ENCODE measurements at regions not wholly inside any gene's neighbourhood (a gene's known extent, or its start where the extent isn't known, plus 50 kb on each side); places are given as distances from the start of the nearest gene placed in this dataset.
"Not testable (repeated sequence)": the region's sequence is repeated elsewhere in the genome, so short reads cannot be mapped to it uniquely, and the experiment has no call there.

DNA sequence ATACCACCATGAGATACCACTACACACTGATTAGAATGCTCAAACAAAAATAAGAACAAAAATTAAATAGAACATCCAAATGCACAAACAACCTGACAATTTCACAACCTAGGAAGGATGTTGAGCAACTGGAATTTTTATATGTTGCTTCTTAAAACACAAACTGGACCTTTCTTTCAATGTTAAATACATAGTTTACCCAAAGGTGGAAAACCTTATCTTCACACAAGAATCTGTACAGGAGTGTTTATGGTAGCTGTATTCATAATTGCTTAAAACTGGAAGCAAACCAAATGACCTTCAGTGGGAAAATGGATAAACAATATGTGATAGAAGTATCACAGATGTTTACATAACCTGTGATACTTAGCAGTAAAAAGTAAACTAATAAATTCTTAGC lies 573.8 kb downstream of the MAGEB5 start:
- Histone ChIP-seq H3K4me1 (no peaks in the 10 kb centered on the region), H3K36me3 (no peaks in the 10 kb centered on the region), H3K9me3 (no peaks in the 10 kb centered on the region), H3K27me3 (no peaks in the 10 kb centered on the region), H3K27ac (no peak overlapping the region), H3K4me3 (no peak overlapping the region)
- TF ChIP-seq, protein P1, sequence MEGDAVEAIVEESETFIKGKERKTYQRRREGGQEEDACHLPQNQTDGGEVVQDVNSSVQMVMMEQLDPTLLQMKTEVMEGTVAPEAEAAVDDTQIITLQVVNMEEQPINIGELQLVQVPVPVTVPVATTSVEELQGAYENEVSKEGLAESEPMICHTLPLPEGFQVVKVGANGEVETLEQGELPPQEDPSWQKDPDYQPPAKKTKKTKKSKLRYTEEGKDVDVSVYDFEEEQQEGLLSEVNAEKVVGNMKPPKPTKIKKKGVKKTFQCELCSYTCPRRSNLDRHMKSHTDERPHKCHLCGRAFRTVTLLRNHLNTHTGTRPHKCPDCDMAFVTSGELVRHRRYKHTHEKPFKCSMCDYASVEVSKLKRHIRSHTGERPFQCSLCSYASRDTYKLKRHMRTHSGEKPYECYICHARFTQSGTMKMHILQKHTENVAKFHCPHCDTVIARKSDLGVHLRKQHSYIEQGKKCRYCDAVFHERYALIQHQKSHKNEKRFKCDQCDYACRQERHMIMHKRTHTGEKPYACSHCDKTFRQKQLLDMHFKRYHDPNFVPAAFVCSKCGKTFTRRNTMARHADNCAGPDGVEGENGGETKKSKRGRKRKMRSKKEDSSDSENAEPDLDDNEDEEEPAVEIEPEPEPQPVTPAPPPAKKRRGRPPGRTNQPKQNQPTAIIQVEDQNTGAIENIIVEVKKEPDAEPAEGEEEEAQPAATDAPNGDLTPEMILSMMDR (IDR thresholded peaks at IDR 0.05), result no peak
- no peak for TF ChIP-seq POLR2A (IDR thresholded peaks at IDR 0.05)
- no peak for DNase-seq

DNA sequence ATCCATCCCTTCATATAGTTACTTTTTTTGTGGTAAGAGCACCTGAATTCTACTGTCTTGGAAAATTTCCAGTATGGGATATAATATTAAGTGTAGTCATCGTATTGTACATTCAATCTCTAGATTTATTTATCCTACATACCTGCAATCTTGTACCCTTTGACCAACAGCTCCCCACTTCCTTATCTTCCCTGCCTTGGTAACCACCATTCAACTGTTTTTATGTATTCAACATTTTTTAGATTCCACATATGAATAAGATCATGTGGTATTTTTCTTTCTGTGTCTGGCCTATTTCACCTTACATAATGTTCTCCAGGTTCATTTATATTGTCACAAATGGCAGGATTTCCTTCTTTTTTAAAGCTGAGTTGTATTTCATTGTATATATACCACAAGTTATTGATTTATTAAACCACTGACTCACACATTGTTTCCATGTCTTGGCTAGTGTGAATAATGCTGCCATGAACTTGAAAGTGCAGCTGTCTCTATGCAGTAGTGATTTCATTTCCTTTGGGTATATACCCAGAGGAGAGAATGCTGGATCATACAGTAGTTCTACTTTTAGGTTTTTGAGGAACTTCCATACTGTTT lies 572.5 kb downstream of the MAGEB5 start:
- no peak overlapping the region for H3K27ac ChIP-seq
- H3K9me3 ChIP-seq, result no peaks in the 10 kb centered on the region
- TF ChIP-seq, protein P1 (IDR thresholded peaks at IDR 0.05), result no peak
- no peak for TF ChIP-seq POLR2A (IDR thresholded peaks at IDR 0.05)
- H3K4me1 ChIP-seq, result no peaks in the 10 kb centered on the region
- no peak for DNase-seq
- no peak overlapping the region for H3K4me3 ChIP-seq
- no peaks in the 10 kb centered on the region for H3K36me3 ChIP-seq
- no peaks in the 10 kb centered on the region for H3K27me3 ChIP-seq

DNA sequence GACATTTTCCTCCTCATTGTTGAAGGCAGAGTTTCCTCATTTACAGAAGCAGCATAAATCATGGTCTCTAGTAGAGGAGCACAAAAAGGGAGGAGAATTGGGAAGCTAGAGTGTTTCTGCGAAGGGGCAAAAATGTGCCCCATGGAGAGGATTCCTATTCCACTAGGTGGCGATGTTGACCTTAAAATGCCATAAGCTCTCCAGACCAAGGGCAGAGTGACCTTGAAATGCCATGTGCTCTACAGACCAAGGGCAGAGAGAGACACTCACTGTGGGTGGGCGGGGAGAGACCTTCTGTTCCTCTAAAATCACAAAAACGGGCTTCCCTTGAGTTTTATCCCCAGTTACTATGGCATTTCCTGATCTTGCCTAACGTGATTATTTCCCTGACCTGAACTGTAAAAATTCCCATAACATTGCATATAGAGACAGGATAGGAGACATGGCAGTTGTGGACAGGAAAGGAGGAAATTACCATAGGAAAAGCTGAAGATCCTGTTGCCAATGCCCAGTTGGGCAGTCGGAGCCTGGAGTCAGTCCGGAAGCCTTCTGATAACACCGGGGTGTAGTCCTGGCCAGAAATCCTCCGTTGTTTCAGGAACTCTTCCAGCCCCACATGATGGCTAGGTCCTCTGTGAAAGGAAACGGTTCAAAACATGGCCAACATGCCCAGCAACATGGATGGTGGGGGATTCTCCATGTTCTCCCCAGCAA lies 567.7 kb downstream of the MAGEB5 start:
- TF ChIP-seq, protein P1 (IDR thresholded peaks at IDR 0.05), result peak in 3 of 6 experiments; percentile 5 to 31 (median 16)
- no peak for TF ChIP-seq POLR2A (IDR thresholded peaks at IDR 0.05)
- H3K9me3 ChIP-seq, result no peaks in the 10 kb centered on the region
- no peak overlapping the region for H3K27ac ChIP-seq
- no peaks in the 10 kb centered on the region for H3K27me3 ChIP-seq
- H3K4me1 ChIP-seq, result no peaks in the 10 kb centered on the region
- DNase-seq, result no peak
- no peak overlapping the region for H3K4me3 ChIP-seq
- H3K36me3 ChIP-seq, result no peaks in the 10 kb centered on the region

DNA sequence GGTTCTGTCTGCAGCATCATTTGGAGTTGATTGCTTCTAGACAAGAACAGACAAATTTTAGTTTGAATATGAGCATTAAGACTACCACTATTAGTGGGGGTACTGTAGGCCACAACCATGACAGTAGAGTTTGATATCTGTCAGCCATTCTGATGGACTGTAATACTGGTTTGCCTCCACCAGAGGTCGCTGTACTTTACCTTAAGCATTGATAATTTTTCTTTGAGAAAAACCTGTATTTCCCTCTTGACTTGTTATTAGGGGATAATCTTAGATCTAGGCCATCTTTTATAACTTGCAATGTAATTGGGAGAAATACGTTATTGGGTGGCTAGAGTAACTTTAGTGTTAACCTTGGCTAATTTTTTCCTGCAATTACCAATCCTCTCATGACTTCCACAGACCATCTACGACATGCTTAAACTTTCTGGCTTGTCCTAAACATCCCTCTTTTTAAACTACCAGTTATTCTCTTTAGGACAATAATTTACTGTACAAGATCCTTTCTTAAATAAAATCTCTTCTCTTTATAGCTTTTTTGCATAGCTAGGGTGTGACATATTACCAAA lies 562.4 kb downstream of the MAGEB5 start:
- no peak for DNase-seq
- TF ChIP-seq, protein P1 (IDR thresholded peaks at IDR 0.05), result no peak
- no peak for TF ChIP-seq POLR2A (IDR thresholded peaks at IDR 0.05)

DNA sequence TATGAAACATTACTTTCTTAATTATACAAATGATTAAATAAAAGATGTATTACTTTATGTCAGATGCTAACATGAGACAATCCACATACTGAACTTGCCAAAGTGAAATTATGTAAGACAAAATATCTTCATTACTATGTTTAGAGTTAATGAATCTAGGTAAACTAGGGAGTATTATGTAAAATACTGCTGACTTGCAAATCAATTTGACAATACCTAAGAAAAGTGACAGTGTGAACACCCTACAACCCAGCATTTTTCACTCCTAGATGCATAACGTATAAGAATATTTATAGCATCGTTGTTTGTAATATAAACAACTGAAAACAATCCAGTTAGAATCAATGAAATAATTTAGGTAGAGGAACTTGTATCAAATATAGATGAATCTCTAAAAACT lies 546.3 kb downstream of the MAGEB5 start:
- Histone ChIP-seq H3K27ac (no peak overlapping the region), H3K9me3 (no peaks in the 10 kb centered on the region), H3K4me3 (no peak overlapping the region), H3K4me1 (no peaks in the 10 kb centered on the region), H3K36me3 (no peaks in the 10 kb centered on the region), H3K27me3 (no peaks in the 10 kb centered on the region)
- no peak for DNase-seq
- TF ChIP-seq, protein P1 (IDR thresholded peaks at IDR 0.05), result no peak
- TF ChIP-seq POLR2A (IDR thresholded peaks at IDR 0.05), result no peak

More for the DNA sequence above, 562.4 kb downstream of the MAGEB5 start:
- Histone ChIP-seq H3K27ac (no peak overlapping the region), H3K9me3 (no peaks in the 10 kb centered on the region), H3K27me3 (no peaks in the 10 kb centered on the region), H3K4me1 (no peaks in the 10 kb centered on the region), H3K36me3 (no peaks in the 10 kb centered on the region), H3K4me3 (no peak overlapping the region)

DNA sequence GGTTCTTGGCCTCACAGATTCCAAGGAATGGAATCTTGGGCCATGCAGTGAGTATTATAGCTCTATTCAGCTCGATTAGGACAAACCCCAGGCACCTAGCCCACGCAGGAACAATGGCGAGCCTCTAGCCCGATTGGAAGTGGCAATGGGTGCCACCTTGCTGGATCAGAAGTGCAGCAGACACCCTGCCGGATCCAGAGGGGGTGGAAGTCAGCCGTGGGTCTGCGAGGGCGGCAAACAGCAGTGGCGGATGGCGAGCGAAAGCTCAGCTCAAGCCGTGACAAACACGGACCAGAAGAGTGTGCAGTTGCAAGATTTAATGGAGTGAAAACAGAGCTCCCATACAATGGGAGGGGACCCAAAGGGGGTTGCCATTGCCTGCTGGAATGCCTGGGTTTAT lies 539.8 kb downstream of the MAGEB5 start:
- not testable (repeated sequence) for H3K36me3 ChIP-seq, H3K4me1 ChIP-seq, H3K27ac ChIP-seq, H3K9me3 ChIP-seq, H3K4me3 ChIP-seq, H3K27me3 ChIP-seq, DNase-seq

Data from Peyer's patch (tissue), 4 donors.